NCI-H2196 (cell line): ENCODE measurements at regions not wholly inside any gene's neighbourhood (a gene's known extent, or its start where the extent isn't known, plus 50 kb on each side); places are given as distances from the start of the nearest gene placed in this dataset.
A peak's percentile ranks its signal among the peaks of the same experiment; 100 is the strongest.
"Not testable (repeated sequence)": the region's sequence is repeated elsewhere in the genome, so short reads cannot be mapped to it uniquely, and the experiment has no call there.

Experiments used
- DNase-seq: peaks from one replicate; lab custom pipeline; 2025; ENCODE audit not compliant: unreplicated experiment; lab: John Stamatoyannopoulos, UW

DNA sequence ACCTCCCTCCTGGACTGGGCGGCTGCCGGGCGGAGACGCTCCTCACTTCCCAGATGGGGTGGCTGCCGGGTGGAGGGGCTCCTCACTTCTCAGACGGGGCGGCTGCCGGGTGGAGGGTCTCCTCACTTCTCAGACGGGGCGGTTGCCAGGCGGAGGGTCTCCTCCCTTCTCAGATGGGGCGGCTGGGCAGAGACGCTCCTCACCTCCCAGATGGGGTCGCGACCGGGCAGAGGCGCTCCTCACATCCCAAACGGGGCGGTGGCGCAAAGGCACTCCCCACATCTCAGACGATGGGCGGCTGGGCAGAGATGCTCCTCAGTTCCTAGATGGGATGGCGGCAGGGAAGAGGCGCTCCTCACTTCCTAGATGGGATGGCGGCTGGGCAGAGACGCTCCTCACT, 305.5 kb downstream of the SLITRK5 start:
- DNase-seq: not testable (repeated sequence)

GRCh38 chr13:87981416-87981815, 310.2 kb downstream of the SLITRK5 start:
- no peak for DNase-seq

DNA sequence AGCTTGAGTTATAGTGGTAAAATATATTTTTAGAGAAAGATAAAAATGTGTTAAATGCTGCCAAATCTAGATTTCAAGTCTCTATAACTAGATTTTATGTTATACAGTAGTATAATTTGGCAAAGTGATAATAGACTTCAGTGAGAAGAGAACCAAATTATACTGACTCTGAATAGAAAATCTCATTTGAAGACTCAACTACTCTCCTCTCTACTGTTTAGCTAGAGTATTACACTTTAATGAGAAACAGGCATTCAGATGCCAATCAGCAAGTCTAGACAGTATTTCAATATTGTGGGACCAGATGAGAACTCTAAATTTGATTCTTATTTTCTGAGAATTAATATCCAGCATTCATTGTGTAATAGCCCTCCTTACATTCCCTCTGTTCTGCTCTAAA, 311.2 kb downstream of the SLITRK5 start:
- DNase-seq: no peak

- no peak for DNase-seq
These were observed 315.6 kb downstream of the SLITRK5 start for GRCh38 chr13:87986639-87987250.

DNA sequence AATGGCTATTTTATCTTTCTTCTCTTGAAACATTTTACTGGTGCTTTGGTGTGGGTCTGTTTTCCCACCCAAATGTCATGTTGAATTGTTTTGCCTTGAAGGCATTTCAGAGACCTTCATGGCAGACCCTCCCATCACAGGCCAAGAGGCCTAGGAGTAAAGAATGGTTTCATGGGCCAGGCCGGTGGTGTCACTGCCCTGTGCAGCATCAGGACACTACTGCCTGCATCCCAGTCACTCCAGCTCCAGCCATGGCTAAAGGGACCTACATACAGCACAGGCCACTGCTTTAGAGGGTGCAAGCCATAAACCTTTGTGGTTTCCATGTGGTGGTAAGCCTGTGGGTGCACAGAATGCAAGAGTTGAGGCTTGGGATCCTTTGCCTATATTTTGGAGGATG, 326.9 kb downstream of the SLITRK5 start:
- DNase-seq: no peak

GRCh38 chr13:87999240-87999700, 328.1 kb downstream of the SLITRK5 start:
- DNase-seq: no peak

DNA sequence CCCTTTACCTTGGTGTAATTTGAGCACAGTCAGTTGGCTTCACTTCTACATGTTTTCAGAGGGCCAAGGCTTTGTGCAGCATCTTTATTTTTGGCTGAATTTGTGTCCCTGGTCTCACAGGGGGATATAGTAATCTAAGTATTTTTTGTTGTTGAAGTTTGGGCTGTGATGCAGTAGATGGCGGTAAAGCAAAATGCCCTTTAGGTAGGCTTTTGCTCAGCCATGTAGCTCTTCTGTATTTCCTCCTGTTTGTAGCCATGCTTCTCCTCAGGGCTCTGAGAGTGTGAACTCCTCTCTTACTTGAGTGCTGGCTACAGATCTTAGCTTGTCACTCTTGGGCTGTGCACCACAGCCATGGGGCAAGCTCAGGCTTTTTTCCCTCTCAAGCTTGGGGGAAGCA, 328.6 kb downstream of the SLITRK5 start:
- DNase-seq: no peak

DNA sequence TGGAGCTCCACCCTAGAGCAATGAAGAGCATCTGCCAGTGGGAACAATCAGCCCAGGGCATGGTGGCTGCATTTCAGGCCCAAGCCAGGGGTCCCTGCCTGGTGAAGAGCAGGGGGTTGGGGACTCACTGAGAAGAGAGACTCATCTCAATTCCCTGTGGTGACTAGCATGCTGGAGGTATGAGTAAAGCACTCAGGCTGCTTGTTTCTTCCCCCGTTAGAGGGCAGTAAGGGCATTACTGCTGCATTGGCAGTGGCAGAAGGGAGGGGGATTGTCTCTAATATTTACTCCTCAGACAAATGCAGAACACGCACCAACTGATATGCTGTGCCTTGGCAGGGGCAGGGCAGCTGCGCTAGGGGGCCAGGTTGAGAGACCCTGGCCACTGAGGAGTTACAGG, 329.1 kb downstream of the SLITRK5 start:
- DNase-seq: no peak

DNA sequence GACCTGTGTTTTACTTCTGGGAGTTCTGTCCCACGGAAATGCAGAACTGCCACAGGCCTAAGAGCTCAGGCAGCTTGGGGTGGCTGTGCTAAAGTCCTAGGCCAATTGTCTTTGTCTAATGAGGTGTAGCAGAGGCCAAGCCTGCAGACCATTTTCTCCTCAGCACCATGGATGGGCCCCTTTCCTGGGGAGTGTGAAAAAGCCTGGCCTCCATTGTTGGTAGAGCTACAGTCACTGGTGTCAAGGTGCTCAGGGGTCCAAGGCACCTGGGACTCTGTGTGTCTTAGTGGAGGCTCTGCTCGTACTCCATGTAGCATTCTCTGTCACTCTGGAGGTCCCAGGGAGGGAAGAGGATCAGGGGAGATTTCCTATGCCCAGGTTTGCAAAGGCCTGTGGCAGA, 329.6 kb downstream of the SLITRK5 start:
- DNase-seq: no peak

DNA sequence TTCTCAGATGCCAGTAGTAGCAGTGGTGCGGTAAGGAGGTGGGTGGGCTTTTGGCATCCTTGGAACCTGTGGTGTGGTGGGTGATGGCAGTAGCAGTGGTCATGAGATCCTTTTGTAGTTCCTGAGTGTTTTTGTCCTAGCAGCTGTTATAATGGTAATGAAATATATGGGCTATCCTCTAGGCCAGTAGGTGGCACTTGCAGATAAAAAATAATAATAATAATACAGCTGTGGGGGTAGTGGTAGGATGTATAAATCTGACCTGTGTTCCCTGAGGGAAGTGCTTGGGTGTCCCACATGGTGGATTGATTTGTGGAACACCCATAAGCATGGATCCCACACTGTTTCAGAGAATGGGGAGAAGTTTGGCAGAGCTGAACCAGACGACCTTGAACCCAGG, 334.0 kb downstream of the SLITRK5 start:
- DNase-seq: no peak

GRCh38 chr13:88014527-88014926, 343.4 kb downstream of the SLITRK5 start:
- no peak for DNase-seq

DNA sequence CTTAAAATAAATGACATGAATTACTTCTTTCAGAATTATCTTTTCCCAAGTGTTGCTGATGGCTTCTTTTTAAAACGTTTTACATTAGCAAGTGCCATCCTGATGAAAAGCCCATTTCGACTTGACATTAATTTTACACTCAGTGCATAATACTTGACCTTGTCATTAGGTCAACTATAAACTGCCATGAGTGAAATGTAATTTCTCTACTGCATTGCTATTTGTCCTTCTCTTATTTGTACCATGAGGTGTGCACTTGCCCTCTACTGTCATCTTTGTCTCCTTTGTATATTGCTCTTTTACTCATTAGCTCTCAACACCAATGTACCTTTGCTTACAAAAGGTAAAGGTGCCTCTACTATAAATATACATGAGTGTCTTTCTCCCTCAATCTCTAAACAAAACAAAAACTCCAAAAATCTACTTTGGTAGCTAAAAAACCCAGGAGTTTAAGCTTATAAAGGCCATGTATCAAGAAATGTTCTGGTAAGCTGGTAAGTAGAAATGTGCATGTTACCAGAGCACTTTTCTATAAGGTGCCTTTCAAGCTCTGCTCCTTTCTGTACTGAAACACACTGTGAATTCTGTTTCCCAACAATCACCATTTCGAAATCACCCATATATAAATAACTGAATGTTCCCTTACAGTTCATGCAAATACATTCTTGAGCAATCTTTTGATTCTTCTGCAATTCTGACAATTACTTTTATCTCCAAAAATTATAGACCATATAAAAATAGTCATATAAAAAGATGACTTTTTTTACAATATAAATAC, 351.4 kb downstream of the SLITRK5 start:
- no peak for DNase-seq

GRCh38 chr13:88026241-88026640, 355.1 kb downstream of the SLITRK5 start:
- DNase-seq: no peak

DNA sequence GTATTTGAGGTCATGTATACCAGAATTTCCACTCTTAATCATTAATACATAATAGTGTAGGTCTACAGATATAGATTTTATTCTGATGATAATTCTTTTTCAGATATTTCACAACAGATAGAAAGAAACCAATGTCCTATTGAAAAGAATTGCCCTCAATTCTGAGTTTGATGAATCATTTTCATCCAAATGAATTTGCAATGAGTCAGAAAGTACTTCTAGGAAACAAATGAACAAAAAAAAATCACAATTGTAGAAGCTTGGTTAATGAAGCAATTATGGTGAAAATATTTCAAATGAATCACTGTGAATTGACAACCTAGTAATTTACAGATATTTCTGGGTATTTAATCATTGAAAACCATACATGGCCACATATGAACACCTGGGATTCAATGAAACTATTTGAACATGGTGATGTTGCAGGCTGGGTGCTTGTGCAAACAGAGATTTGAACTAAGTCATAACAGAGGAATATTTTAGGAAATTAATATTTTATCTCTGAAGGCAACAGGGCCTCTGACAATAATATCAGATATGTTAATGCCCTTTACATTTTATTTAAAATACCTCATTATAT, 360.9 kb downstream of the SLITRK5 start:
- no peak for DNase-seq

DNA sequence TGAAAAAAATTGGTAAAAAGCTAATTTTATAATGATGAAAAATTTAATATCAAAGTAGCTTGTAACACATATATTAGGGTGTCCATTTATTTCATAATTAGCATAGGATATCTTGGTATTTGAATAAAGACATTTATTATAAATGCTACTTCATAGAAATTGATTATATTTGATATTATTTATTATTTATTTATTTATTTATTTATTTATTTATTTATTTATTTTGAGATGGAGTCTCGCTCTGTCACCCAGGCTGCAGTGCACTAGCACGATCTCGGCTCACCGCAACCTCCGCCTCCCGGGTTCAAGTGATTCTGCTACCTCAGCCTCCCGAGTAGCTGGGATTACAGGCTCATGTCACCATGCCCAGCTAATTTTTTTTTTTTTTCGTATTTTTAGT, 365.0 kb downstream of the SLITRK5 start:
- DNase-seq: not testable (repeated sequence)

- no peak for DNase-seq
These were observed 371.3 kb downstream of the SLITRK5 start for GRCh38 chr13:88042489-88042888.

GRCh38 chr13:88051746-88052482, 380.7 kb downstream of the SLITRK5 start:
- DNase-seq: no peak

DNA sequence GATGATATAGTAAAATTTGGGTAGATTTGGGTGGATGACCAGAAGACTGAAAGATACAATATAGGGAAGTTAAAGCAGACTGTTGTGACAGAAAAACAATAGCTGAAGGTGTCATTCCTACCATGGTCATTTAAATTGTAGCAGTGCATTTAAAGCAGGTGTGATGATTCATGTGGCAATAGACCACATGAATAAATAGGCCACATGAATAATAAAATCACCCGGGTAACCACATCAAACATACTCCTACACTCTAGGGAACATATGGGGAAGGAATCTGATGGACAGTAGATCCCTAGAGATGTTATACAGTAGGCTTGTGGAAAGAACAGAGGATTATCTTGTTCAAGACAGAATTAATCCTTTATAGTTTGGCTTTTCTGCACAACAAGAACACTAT, 392.6 kb downstream of the SLITRK5 start:
- no peak for DNase-seq

DNA sequence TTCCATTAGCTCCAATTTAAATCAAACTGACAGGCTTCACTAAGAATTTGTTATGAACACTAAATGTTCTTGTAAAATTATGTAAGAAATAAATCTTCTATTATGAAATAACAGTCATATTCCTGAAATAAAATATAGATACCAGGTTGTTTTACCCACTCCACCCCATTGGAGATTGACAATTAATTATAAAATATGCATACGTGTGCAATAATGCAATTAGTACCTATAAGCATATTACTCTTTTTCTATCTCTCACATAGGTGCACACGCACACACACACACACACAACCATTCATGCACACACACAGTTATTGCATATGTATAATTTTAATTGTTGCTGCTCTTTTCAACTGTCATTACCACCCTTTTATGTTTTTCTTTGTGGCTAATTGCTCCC, 395.7 kb downstream of the SLITRK5 start:
- no peak for DNase-seq

DNA sequence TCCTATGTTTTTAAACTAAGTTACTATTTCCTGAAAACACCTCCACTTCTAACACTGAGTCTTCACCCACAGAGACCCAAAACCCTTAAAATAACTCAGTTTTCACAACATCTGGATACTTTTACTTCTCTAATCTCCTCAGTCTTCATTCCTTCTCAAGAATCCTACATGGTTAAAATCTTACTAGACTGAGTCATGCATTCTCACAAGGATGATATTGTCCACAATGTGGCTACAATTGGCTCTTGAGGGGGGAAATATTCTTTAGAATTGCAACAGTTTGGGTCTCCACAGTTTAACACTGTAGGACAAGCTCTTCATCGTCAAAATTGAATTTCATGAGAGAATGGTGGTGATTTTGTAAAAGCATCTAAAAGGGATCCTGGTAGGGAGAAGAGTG, 397.1 kb downstream of the SLITRK5 start:
- no peak for DNase-seq

GRCh38 chr13:88068975-88069374, 397.8 kb downstream of the SLITRK5 start:
- DNase-seq: peak; percentile 0

DNA sequence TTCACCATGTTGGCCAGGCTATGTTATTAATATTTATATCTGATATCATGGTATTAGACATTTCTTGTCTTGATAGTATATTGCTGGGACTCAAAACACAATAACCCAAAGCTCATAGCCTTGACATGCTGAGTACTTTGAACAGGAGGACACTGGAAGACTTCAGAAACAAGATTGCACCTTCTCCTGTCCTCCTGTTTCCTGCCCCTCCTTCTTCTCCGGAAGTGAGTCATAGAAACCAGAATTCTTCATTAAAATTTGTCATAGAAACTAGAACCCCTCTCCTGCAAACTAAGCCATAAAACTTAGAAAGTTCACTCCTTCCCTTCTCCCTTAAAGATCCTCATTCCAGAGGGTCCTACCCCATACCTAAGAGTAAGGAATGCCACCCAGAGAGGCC, 400.2 kb downstream of the SLITRK5 start:
- no peak for DNase-seq
